Omental fat pad (tissue), 3 donors: ENCODE measurements at regions not wholly inside any gene's neighbourhood (a gene's known extent, or its start where the extent isn't known, plus 50 kb on each side); places are given as distances from the start of the nearest gene placed in this dataset.

Experiments
- ATAC-seq: fragments of 150-250 bp; one replicate; pipeline ENCODE4 v1.9.1; 2016; ENCODE audit warnings: mild to moderate bottlenecking, moderate library complexity; ENCODE audit not compliant: low FRiP score
- DNase-seq: peaks from one replicate; pipeline ENCODE4 v3.0.0-alpha.2; 2019; ENCODE audit warnings: low spot score
- TF ChIP-seq, protein P1 (sequence below), 3 donors: fragments of 450-650 bp; IDR thresholded peaks; one replicate each; pipeline ENCODE4 v1.5.1; 2016 to 2017; ENCODE audit warnings: antibody characterized with exemption in 3 of 3, mild to moderate bottlenecking in 3 of 3, moderate library complexity in 2 of 3

DNA sequence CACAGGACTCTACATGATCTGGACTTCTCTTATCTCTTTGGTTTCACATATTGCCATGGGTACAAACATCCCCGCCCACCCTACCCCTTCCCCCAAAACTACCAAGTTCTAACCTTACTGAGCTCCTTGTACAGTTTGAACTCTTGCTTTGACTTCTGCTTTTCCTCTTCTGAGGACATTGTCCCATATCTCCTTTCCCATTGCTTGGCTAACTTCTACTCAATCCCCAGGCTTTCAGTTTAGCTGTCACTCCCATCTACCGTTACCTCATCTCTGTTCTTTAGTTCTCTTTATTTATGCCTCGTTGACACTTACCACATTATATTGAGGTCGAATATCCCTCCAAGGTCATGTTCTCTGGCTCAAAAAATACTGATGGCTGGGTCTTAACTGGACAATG is 393.5 kb upstream of the CADM1 start:
- DNase-seq (no peak), ATAC-seq (no peak)
- TF ChIP-seq, protein P1, sequence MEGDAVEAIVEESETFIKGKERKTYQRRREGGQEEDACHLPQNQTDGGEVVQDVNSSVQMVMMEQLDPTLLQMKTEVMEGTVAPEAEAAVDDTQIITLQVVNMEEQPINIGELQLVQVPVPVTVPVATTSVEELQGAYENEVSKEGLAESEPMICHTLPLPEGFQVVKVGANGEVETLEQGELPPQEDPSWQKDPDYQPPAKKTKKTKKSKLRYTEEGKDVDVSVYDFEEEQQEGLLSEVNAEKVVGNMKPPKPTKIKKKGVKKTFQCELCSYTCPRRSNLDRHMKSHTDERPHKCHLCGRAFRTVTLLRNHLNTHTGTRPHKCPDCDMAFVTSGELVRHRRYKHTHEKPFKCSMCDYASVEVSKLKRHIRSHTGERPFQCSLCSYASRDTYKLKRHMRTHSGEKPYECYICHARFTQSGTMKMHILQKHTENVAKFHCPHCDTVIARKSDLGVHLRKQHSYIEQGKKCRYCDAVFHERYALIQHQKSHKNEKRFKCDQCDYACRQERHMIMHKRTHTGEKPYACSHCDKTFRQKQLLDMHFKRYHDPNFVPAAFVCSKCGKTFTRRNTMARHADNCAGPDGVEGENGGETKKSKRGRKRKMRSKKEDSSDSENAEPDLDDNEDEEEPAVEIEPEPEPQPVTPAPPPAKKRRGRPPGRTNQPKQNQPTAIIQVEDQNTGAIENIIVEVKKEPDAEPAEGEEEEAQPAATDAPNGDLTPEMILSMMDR (IDR thresholded peaks at IDR 0.05) = no peak

DNA sequence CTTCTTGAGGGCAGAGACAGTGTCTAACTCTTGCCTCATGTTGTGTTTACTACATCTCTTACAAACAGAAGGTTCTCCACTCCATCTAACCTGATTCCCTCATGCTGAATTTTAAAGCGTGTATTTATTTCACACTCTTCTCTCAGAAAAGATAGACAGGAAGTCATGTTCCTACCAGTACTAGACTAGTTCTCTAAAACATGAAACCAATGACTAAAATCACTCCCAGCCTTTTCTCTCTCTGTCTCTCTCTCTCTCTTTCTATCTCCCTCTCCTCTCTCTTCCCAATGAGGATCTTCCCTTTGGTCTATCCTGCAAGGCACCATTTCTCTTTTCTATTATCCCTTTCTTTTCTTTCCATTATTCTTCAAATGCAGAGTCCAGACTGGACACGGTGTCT is 391.9 kb upstream of the CADM1 start:
- ATAC-seq = no peak
- no peak for DNase-seq
- TF ChIP-seq, protein P1 (IDR thresholded peaks at IDR 0.05) = no peak

DNA sequence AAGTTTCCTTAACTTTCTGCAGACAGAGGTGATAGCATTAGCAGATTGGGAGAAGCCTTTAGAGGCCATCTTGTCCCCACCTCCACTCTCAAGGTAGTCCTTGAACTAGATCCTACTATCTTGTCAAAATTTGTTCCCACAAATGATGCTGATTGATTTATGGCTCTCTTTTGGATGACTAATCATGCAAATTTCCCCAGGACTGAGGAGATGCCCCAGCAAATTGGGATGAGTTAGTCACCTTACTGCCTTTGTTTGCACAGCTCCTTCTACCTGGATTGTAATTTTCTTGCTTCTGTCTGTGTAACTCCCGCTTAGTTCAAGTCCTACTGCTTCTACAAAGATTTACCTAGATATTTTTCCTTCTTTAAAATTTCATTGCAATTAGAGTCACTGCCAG is 391.4 kb upstream of the CADM1 start:
- ATAC-seq (no peak), DNase-seq (no peak)
- TF ChIP-seq, protein P1 (IDR thresholded peaks at IDR 0.05) = no peak

DNA sequence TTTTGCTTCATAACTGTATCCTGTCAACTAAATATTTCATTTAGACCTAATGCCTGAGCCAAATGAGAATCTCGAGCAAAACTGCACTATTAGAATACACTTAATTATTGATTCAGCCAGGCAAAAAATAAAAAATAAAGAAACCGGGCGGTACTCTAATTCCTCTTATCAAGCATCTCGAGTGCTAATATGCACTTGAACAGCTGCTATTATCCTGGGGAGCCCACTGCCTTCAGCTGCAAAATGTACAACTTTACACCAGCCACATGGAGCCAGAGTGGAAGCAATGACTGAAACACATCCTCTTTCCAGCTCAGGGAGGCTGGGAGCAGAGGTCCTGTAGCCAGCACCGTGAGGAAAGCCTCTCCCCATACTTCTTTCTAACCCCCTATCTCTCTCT is 390.0 kb upstream of the CADM1 start:
- TF ChIP-seq, protein P1 (IDR thresholded peaks at IDR 0.05) = no peak
- DNase-seq (no peak), ATAC-seq (no peak)

DNA sequence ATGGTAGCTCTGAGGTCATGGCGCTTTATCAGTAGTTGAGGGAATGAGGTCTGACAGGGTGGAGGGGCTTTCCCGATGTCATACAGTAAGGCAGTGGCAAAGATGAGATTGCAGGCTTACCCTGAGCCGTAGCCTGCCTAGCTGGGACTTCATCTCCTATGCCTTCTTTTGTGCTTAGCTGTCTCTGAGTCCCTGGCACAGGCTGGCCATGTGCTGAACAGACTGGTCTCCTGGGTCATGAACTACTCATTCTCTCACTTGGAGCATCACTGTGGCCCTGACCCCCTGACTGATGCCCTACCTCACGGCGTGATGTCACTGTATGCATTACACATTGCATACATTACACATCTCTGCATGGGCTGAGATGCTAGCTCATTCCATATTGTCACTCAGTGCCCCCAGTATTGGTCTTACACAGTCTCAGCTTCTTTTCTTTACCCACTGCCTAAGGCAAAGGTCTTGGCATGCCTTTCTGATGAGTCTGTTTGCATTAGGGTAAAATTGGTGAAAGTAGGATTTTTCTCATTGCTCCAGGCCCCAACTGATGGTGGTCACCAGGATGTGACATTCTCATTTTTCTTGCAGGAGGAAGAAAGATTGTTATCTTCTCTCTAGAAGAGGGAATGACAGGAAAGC is 389.4 kb upstream of the CADM1 start:
- no peak for DNase-seq
- no peak for ATAC-seq
- TF ChIP-seq, protein P1 (IDR thresholded peaks at IDR 0.05) = no peak

DNA sequence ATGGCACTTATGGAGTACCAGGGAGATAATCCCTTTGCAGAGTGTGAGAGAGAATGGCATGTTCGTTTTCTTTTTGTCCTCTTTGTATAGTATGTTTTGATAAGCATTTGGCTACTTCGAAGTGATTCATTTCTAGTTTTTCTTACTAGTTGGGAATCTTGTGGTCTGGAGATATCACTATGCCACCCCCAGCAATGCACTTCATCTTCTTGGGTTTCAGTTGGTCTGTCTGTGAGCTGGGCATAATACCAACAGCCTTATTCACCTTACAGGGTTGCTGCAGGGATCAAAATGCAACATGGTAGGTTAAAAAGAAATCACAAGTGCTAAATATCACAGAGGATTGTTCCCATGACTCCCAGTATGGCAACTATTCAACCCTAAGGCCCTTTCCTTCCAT is 387.8 kb upstream of the CADM1 start:
- ATAC-seq (no peak), DNase-seq (no peak)
- TF ChIP-seq, protein P1 (IDR thresholded peaks at IDR 0.05) = no peak

DNA sequence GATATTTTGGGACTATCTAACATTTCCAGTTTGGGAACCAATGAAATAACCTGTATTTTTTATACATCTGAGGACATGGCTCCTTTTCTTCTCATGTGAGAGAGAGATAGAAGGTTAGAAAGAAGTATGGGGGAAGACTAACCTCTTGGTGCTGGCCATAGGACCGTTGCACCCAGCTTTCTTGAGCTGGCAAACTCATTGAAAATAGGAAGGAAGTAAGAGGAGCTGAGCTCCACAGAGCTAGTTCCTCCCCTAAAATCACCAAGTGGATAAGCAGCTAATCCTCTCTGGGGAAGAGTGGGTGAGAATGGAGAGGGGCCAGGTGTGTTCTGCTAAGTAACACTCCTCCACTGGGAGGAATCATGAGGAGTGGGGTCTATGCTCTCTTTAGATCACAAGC is 387.4 kb upstream of the CADM1 start:
- TF ChIP-seq, protein P1 (IDR thresholded peaks at IDR 0.05) = no peak
- no peak for DNase-seq
- ATAC-seq = no peak
